CD4-positive, alpha-beta T cell treated with Interferon alpha-2 for 1 hour (primary cell): ENCODE measurements at regions not wholly inside any gene's neighbourhood (a gene's known extent, or its start where the extent isn't known, plus 50 kb on each side); places are given as distances from the start of the nearest gene placed in this dataset.
"Not testable (repeated sequence)": the region's sequence is repeated elsewhere in the genome, so short reads cannot be mapped to it uniquely, and the experiment has no call there.

Experiments
- DNase-seq, 2 donors: peaks; one replicate each; pipeline ENCODE4 v3.0.0-alpha.2; 2020 to 2022

GRCh38 chr7:89934101-89934500 is 220.2 kb upstream of the STEAP1 start:
- no peak for DNase-seq

GRCh38 chr7:89943525-89944050 is 210.7 kb upstream of the STEAP1 start:
- DNase-seq, result no peak

GRCh38 chr7:89958525-89959068 is 195.7 kb upstream of the STEAP1 start:
- no peak for DNase-seq

GRCh38 chr7:89966067-89966664 is 188.1 kb upstream of the STEAP1 start:
- DNase-seq, result no peak

- no peak for DNase-seq
Observed at GRCh38 chr7:89975577-89975976, 178.7 kb upstream of the STEAP1 start.

- DNase-seq, result no peak
Observed at GRCh38 chr7:89987665-89988064, 166.6 kb upstream of the STEAP1 start.

- DNase-seq, result no peak
Observed at GRCh38 chr7:89988074-89988473, 166.2 kb upstream of the STEAP1 start.

- DNase-seq, result no peak
Observed at GRCh38 chr7:89989454-89989853, 164.8 kb upstream of the STEAP1 start.

- no peak for DNase-seq
Observed at GRCh38 chr7:89994483-89994882, 159.8 kb upstream of the STEAP1 start.

GRCh38 chr7:89998554-89998953 is 155.7 kb upstream of the STEAP1 start:
- no peak for DNase-seq

GRCh38 chr7:90005836-90006235 is 148.4 kb upstream of the STEAP1 start:
- DNase-seq, result no peak

- DNase-seq, result no peak
Observed at GRCh38 chr7:90007001-90007654, 147.1 kb upstream of the STEAP1 start.

- DNase-seq, result no peak
Observed at GRCh38 chr7:90007831-90008230, 146.4 kb upstream of the STEAP1 start.

GRCh38 chr7:90022213-90022612 is 132.1 kb upstream of the STEAP1 start:
- DNase-seq, result no peak

GRCh38 chr7:90025771-90026170 is 128.5 kb upstream of the STEAP1 start:
- DNase-seq, result no peak

GRCh38 chr7:90033850-90034249 is 120.4 kb upstream of the STEAP1 start:
- no peak for DNase-seq

GRCh38 chr7:90053094-90053493 is 101.2 kb upstream of the STEAP1 start:
- no peak for DNase-seq

GRCh38 chr7:90061077-90061476 is 93.2 kb upstream of the STEAP1 start:
- DNase-seq, result no peak

- DNase-seq, result no peak
Observed at GRCh38 chr7:90064370-90064769, 89.9 kb upstream of the STEAP1 start.

- DNase-seq, result no peak
Observed at GRCh38 chr7:90067171-90067570, 87.1 kb upstream of the STEAP1 start.

- not testable (repeated sequence) for DNase-seq
Observed at GRCh38 chr7:90070238-90070637, 84.0 kb upstream of the STEAP1 start.

- DNase-seq, result no peak
Observed at GRCh38 chr7:90078921-90079320, 75.3 kb upstream of the STEAP1 start.

- DNase-seq, result no peak
Observed at GRCh38 chr7:90081621-90082020, 72.6 kb upstream of the STEAP1 start.

- no peak for DNase-seq
Observed at GRCh38 chr7:90092506-90092905, 61.8 kb upstream of the STEAP1 start.
